HCT116 (cell line): ENCODE measurements at regions not wholly inside any gene's neighbourhood (a gene's known extent, or its start where the extent isn't known, plus 50 kb on each side); places are given as distances from the start of the nearest gene placed in this dataset.
"Not testable (repeated sequence)": the region's sequence is repeated elsewhere in the genome, so short reads cannot be mapped to it uniquely, and the experiment has no call there.

ENCODE experiments used
- ATAC-seq: fragments of 200-7000 bp; cut with Tn5 transposase; 2 replicates; pipeline ENCODE4 v1.9.1; 2020; ENCODE audit warnings: mild to moderate bottlenecking, moderate library complexity
- BruUV-seq: library from RNA; stranded (reverse); fragments of 400-500 nt; replicated peaks from 2 replicates; lab custom pipeline; 2021; lab: Mats Ljungman, UMichigan
- CTCF ChIA-PET: fragments of 300-600 bp; sonication (Branson Sonifier 250); formaldehyde crosslinking; loops from one replicate; lab custom pipeline; 2021; ENCODE audit warnings: antibody characterized with exemption; lab: Charles Lee
- POLR2A ChIA-PET: fragments of 300-600, 350-600 bp; sonication (Branson Sonifier 250); formaldehyde crosslinking; loops from one replicate; lab custom pipeline; 2021; ENCODE audit warnings: antibody characterized with exemption; lab: Charles Lee
- RAD21 ChIA-PET, 2 experiments: fragments of 300-600 bp; sonication (Branson Sonifier 250); formaldehyde crosslinking; loops; one replicate each; lab custom pipeline; 2023; ENCODE audit warnings: low total read pairs in 2 of 2; ENCODE audit not compliant: uncharacterized antibody in 2 of 2, unreplicated experiment in 2 of 2, low non-redundant PET in 1 of 2; lab: Charles Lee
- DNase-seq: peaks from one replicate; pipeline ENCODE4 v3.0.0-alpha.2; 2010; ENCODE audit warnings: low read depth, low spot score
- H2AFZ ChIP-seq: fragments of 200-600 bp; shearing (Covaris generic), sonication (generic); 2 replicates; pipeline ENCODE4 v1.6.1; 2017; ENCODE audit warnings: low read depth, mixed run types, mixed read lengths, antibody characterized with exemption, low read length; ENCODE audit not compliant: poor library complexity, severe bottlenecking
- H3K27ac ChIP-seq: 2 replicates; pipeline ENCODE4 v1.5.1; 2012; ENCODE audit warnings: low read depth, low read length
- H3K27me3 ChIP-seq: fragments of 200-600 bp; sonication (generic); 2 replicates; pipeline ENCODE4 v1.6.1; 2016; ENCODE audit warnings: mixed run types, low read length, mixed read lengths; ENCODE audit not compliant: insufficient read depth
- H3K36me3 ChIP-seq, 2 experiments: fragments of 200-500 bp in 1 of 2; fragments of 200-600 bp in 1 of 2; sonication (Bioruptor generic) in 1 of 2; sonication (generic) in 1 of 2; 2 replicates each; pipeline versions ENCODE4 v1.5.1 to v1.6.1; 2014 to 2016; ENCODE audit warnings: low read length in 2 of 2, inconsistent platforms in 1 of 2, mixed read lengths in 1 of 2, mixed run types in 1 of 2; ENCODE audit not compliant: insufficient read depth in 2 of 2, control insufficient read depth in 1 of 2
- H3K4me1 ChIP-seq, 2 experiments: fragments of 200-600 bp in 1 of 2; sonication (generic) in 1 of 2; 2 replicates each; pipeline versions ENCODE4 v1.5.1 to v1.6.1; 2012 to 2017; ENCODE audit warnings: low read length in 2 of 2, inconsistent platforms in 1 of 2, mild to moderate bottlenecking in 1 of 2, mixed read lengths in 1 of 2, mixed run types in 1 of 2, moderate library complexity in 1 of 2; ENCODE audit not compliant: insufficient read depth in 2 of 2, control insufficient read depth in 1 of 2
- H3K4me2 ChIP-seq: fragments of 200-600 bp; sonication (generic); 2 replicates; pipeline ENCODE4 v1.6.1; 2017; ENCODE audit warnings: mixed run types, low read length, mixed read lengths
- H3K4me3 ChIP-seq, 2 experiments: fragments of 200-600 bp in 1 of 2; sonication (generic) in 1 of 2; replicated peaks in 1 of 2; 2 replicates each; pipeline ENCODE4 v1.5.1; 2011 to 2016; ENCODE audit warnings: low read length in 2 of 2, control low read depth in 1 of 2, low read depth in 1 of 2, mild to moderate bottlenecking in 1 of 2, mixed read lengths in 1 of 2, mixed run types in 1 of 2
- H3K79me2 ChIP-seq: fragments of 200-600 bp; sonication (generic); 2 replicates; pipeline ENCODE4 v1.6.1; 2017; ENCODE audit warnings: mild to moderate bottlenecking, mixed run types, low read length, moderate library complexity, mixed read lengths; ENCODE audit not compliant: insufficient read depth
- H3K9ac ChIP-seq: fragments of 200-600 bp; sonication (generic); 2 replicates; pipeline ENCODE4 v1.6.1; 2016; ENCODE audit warnings: low read length, mixed read lengths
- H3K9me2 ChIP-seq: fragments of 200-600 bp; sonication (generic), shearing (Covaris generic); 2 replicates; pipeline ENCODE4 v1.6.1; 2017; ENCODE audit warnings: mixed run types, mild to moderate bottlenecking, moderate library complexity; ENCODE audit not compliant: insufficient read depth
- H3K9me3 ChIP-seq, 2 experiments: fragments of 200-500 bp in 1 of 2; fragments of 200-600 bp in 1 of 2; sonication (Bioruptor generic) in 1 of 2; sonication (generic) in 1 of 2; 2 replicates each; pipeline ENCODE4 v1.6.1; 2014 to 2017; ENCODE audit warnings: low read length in 2 of 2, mixed read lengths in 2 of 2, inconsistent platforms in 1 of 2, low read depth in 1 of 2, mild to moderate bottlenecking in 1 of 2, mixed run types in 1 of 2, moderate library complexity in 1 of 2; ENCODE audit not compliant: control insufficient read depth in 1 of 2, insufficient read depth in 1 of 2
- H4K20me1 ChIP-seq: fragments of 200-600 bp; sonication (generic), shearing (Covaris generic); 2 replicates; pipeline ENCODE4 v1.6.1; 2017; ENCODE audit warnings: mixed run types, mild to moderate bottlenecking, moderate library complexity; ENCODE audit not compliant: insufficient read depth
- ATF3 ChIP-seq: IDR thresholded peaks from 2 replicates; pipeline ENCODE4 v1.6.1; 2012
- ZBTB33 ChIP-seq: IDR thresholded peaks from 2 replicates; pipeline ENCODE4 v1.6.1; 2011; ENCODE audit warnings: mild to moderate bottlenecking, low read length, moderate library complexity; ENCODE audit not compliant: insufficient replicate concordance; ENCODE audit errors: extremely low read depth
- intact Hi-C: fragments of 100-400 bp; cut with micrococcal nuclease; formaldehyde crosslinking; loops from 2 replicates; pipeline ENCODE4 v1.10.0; 2022

GRCh38 chr1:104212239-104212638, 462.5 kb downstream of the AMY1C start:
- no TSS peak for BruUV-seq
- H3K79me2 ChIP-seq: no peaks in the 10 kb centered on the region
- no peak for TF ChIP-seq ATF3
- no peak for TF ChIP-seq ZBTB33
- TF ChIP-seq, all 23 proteins: peak for 0
- DNase-seq (no peak), ATAC-seq (no peak)
- CTCF ChIA-PET: no interaction called here
- Histone ChIP-seq H3K9ac (no peak overlapping the region), H3K27me3 (no peaks in the 10 kb centered on the region), H3K9me2 (no peaks in the 10 kb centered on the region), H4K20me1 (no peaks in the 10 kb centered on the region), H3K4me2 (no peak overlapping the region), H3K4me1 (no peaks in the 10 kb centered on the region), H3K27ac (no peak overlapping the region), H3K4me3 (no peak overlapping the region), H2AFZ (no peak overlapping the region), H3K9me3 (peaks cover 0 to 8% of the 10 kb centered on the region in 2 experiments; a peak in 2 of 4 replicates), H3K36me3 (no peaks in the 10 kb centered on the region)
- intact Hi-C loops: no loop called here
- POLR2A ChIA-PET: no interaction called here
- RAD21 ChIA-PET: no interaction called here

- H3K9me3 ChIP-seq, H2AFZ ChIP-seq, POLR2A ChIA-PET, H3K27ac ChIP-seq, intact Hi-C loops, H3K4me2 ChIP-seq, H3K27me3 ChIP-seq, DNase-seq, H3K79me2 ChIP-seq, H4K20me1 ChIP-seq, CTCF ChIA-PET, BruUV-seq, H3K36me3 ChIP-seq, ATAC-seq, H3K4me3 ChIP-seq, H3K9me2 ChIP-seq, H3K9ac ChIP-seq, H3K4me1 ChIP-seq, RAD21 ChIA-PET: not testable (repeated sequence)
Observed at GRCh38 chr1:104217395-104217986, 467.8 kb downstream of the AMY1C start.
